HCT116 (cell line): ENCODE measurements at regions not wholly inside any gene's neighbourhood (a gene's known extent, or its start where the extent isn't known, plus 50 kb on each side); places are given as distances from the start of the nearest gene placed in this dataset.

ENCODE experiments used
- CTCF ChIP-seq, 3 experiments: fragments of 200-600 bp in 1 of 3; sonication (generic) in 1 of 3; IDR thresholded peaks in 2 of 3; conservative IDR thresholded peaks in 1 of 3; 2 replicates each; pipeline ENCODE4 v1.5.1; 2012 to 2017; ENCODE audit warnings: low read depth in 2 of 3, low read length in 2 of 3, antibody characterized with exemption in 1 of 3, borderline replicate concordance in 1 of 3, control low read depth in 1 of 3, mild to moderate bottlenecking in 1 of 3, mixed read lengths in 1 of 3, mixed run types in 1 of 3, moderate library complexity in 1 of 3; ENCODE audit not compliant: insufficient read depth in 1 of 3
- EZH2 ChIP-seq: fragments of 200-600 bp; sonication (generic); IDR thresholded peaks from 2 replicates; pipeline ENCODE4 v1.6.1; 2017; ENCODE audit warnings: antibody characterized with exemption, mixed run types
- MAX ChIP-seq: IDR thresholded peaks from 2 replicates; pipeline ENCODE4 v1.6.1; 2012
- POLR2A ChIP-seq: IDR thresholded peaks from 2 replicates; pipeline ENCODE4 v1.7.0; 2011; ENCODE audit warnings: borderline replicate concordance; ENCODE audit not compliant: insufficient read depth, insufficient read length; ENCODE audit errors: extremely low read depth
- POLR2AphosphoS5 ChIP-seq: IDR thresholded peaks from 2 replicates; pipeline ENCODE4 v1.6.1; 2011; ENCODE audit warnings: mild to moderate bottlenecking, low read depth, low read length, moderate library complexity
- RAD21 ChIP-seq: IDR thresholded peaks from 2 replicates; pipeline ENCODE4 v1.6.1; 2012; ENCODE audit warnings: low read depth, mild to moderate bottlenecking
- REST ChIP-seq: IDR thresholded peaks from 2 replicates; pipeline ENCODE4 v1.6.1; 2012; ENCODE audit warnings: low read depth
- SIN3A ChIP-seq: IDR thresholded peaks from 2 replicates; pipeline ENCODE4 v1.6.1; 2012; ENCODE audit warnings: low read depth
- SP1 ChIP-seq: IDR thresholded peaks from 2 replicates; pipeline ENCODE4 v1.6.1; 2012; ENCODE audit warnings: low read depth
- SRF ChIP-seq: IDR thresholded peaks from 2 replicates; pipeline ENCODE4 v1.6.1; 2012; ENCODE audit warnings: low read depth
- TCF7L2 ChIP-seq: IDR thresholded peaks from 2 replicates; pipeline ENCODE4 v1.7.0; 2011; ENCODE audit warnings: borderline replicate concordance, inconsistent platforms; ENCODE audit not compliant: insufficient read depth, insufficient read length; ENCODE audit errors: extremely low read depth
- YY1 ChIP-seq: IDR thresholded peaks from 2 replicates; pipeline ENCODE4 v1.6.1; 2011; ENCODE audit warnings: low read length, low read depth, moderate library complexity, mild to moderate bottlenecking; ENCODE audit not compliant: insufficient replicate concordance; ENCODE audit errors: extremely low read depth

- no peak for TF ChIP-seq CTCF (IDR thresholded peaks at IDR 0.05 in 2 of 3, conservative IDR thresholded peaks at IDR 0.05 in 1 of 3; ENCODE audit: borderline replicate concordance in 1 of 3, insufficient read depth in 1 of 3, low read depth in 2 of 3, low read length in 2 of 3)
- no peak for TF ChIP-seq POLR2A
- TF ChIP-seq EZH2: no peak
- TF ChIP-seq TCF7L2: no peak
- no peak for TF ChIP-seq SIN3A
- no peak for TF ChIP-seq RAD21
- no peak for TF ChIP-seq MAX
- no peak for TF ChIP-seq YY1
- no peak for TF ChIP-seq SRF
- TF ChIP-seq SP1: no peak
- no peak for TF ChIP-seq POLR2AphosphoS5
- TF ChIP-seq REST: no peak
Measured at GRCh38 chrX:137427816-137428215, 138.1 kb upstream of the ZIC3 start.
